ENCODE measurements at regions not wholly inside any gene's neighbourhood (a gene's known extent, or its start where the extent isn't known, plus 50 kb on each side); places are given as distances from the start of the nearest gene placed in this dataset.
"Not testable (repeated sequence)": the region's sequence is repeated elsewhere in the genome, so short reads cannot be mapped to it uniquely, and the experiment has no call there.

DNA sequence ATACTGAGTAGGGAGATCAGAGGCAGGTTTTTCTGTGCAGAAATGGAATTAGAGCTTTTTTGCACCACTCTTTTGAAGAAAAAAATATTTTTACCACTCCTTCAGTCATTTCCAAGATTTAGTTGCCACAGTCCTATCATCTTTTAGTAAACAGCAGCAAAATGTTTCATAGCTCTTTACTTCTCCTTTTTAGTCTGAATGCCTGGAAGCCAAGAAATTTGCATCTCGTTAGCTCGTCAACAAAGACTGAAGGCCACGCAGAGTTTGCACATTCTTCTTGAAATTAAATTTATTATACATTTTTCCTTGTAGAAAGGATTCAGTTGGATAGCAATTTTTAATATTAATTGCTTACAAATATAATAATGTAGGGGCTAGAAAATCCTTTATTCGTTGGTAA is 544.5 kb upstream of the ATP2B1 start:
- no peak for DNase-seq

DNA sequence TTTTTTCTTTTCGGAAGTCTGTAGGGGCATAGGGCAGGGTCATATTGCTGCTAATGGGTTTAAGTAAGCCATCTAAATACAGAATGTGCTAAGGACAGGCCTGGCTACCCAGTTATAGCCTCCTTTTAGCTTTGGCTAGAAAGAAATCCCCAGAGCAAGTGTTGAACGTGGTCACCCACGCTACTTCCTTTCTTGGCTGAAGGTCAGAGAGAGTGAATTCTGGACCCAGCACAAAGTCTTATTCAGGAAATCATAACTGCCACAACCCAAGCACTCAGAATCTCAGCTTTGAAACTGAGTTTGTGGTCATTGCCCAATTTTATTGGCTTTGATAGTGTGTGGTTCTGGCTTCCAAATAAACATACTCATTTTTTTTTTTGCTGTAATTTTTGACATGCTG is 542.1 kb upstream of the ATP2B1 start:
- DNase-seq, result no peak

DNA sequence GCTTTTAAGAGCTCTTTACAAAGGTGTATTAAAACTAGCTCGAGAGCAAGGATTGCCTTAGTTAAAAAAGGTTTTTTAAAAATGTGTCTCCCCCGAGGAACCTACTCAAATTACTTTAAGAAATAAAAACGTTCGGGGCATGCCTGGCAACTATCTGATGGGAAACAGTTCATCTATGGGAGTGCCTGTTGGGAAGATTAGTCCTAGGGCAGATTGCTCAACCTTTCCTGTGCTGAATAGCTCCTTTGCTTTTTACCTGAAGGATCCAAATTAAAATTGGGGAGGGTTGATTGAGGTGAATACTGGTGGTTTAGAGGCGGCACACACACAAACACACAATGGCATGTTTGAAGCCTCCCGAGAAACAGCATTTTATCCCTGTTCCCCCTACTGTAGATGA is 541.4 kb upstream of the ATP2B1 start:
- no peak for DNase-seq

DNA sequence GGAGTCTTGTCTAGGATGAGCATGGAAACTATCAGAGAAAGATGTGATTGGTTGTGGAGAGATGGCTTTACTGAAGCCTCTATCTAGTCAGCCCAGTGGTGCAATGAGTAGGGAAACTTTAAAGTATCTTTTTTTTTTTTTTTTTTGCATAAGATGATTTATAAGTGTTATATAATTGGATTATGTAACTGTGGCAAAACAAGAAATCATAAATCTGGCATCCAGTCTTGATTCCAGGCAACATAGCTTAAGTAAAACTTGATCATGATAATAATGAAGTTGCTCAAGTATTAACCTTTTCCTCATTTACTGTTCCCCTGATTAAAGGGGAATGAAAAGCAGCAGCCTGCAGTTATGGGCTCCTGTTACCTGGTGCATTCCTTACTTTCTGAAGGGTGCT is 538.0 kb upstream of the ATP2B1 start:
- DNase-seq, result no peak

DNA sequence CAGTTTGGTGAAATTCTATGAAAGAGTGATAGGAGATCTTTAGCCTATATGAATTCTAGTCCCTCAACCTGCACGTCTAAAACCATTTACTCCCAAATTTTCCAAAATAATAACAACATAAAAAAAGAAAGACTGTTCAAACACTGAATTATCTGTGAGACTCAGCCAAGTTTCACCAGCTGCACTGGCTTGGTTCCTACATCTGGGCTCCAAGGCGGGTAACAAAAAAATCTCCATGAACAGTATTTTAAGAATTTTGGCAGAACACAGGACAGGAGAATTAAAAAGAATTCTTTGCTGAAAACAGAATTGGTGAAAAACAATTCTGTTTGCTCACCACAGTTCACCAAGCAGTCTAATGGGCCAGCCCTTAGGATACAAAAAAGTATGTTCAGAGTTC is 536.8 kb upstream of the ATP2B1 start:
- DNase-seq, result no peak

DNA sequence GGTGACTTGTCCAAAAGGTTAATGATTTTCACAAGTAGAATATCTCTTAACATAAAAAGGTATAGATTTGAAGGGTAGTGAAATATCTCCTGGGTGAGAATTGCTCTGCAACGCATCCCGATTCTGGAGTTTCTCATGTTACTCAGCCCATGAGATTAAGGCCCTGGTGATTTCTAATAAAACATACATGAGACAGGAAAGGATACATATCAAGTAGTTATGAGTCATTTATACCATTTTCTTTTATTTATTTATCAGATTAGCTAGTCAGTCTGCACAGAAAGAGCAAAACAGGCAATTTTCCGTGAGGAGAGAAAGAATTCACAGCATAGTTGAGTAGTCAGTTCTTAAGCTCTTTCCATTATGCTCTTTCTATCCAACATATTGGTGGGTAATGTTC is 535.6 kb upstream of the ATP2B1 start:
- no peak for DNase-seq

DNA sequence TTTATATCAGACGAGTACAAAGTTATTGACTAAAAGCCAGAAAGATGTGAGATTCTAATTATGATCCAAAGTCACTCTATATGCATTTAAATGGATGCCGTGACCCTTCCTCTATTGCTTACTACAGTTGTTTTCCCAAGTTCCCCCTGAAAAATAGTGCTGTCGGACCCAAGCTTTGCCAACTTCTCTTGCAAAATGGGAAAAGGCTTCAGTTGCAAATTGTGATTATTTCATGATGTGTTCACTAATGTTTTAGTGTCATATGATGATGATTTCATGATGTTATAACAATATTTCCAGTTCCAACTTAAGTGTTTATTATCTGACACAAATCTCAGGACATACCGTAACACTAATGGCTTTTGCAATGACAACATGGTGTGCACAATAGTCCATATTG is 534.6 kb upstream of the ATP2B1 start:
- no peak for DNase-seq

DNA sequence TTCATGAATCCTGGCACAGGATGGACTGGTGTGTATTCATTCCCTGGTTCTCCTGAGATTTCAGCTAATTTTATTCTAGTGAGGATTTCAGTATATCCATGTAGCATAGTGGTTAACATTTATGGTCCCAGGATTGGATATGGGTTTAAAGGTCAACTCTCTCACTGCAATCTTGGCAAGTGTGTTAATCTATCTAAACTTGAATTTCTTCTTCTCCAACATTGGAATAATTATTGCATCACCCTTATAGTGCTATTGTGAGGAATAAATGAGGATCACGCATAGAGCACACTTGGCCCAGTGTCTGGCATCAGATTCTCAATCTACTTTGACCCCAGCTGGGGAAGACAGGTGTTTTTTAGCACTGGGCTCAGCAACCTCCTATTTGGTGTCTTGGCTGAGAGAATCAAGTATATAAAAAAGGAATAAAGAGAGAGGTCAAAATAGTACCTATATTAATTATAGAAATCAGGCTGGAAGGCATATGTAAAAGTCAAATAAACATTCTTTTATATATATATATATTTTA is 531.2 kb upstream of the ATP2B1 start:
- DNase-seq, result no peak

DNA sequence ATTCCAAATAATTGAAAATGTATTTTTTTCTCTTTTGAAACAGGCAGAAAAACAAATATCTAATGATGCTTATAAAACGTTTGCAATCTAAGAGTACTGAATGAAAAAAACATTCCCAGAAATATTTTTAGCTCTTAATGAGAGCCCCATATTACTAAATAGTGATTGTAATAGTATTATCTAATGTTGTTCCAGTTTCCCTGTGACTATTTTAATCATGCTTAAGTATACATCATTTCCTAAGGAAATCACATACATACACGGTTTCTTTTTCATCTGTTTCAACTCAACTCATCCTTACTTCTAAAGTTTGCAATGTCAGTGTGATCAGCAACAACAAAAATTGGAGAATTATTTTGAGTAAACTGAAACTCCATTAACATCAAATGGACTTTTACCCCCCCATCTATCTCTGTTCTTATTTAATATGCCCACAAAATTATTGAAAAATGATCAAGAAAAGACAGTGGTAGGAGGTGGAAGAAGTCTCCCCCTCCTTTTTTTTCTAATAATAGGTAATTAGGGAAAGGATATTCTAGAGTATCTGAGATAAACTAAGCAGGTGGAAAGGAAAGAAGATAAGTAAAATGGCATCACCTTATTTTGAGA is 530.1 kb upstream of the ATP2B1 start:
- DNase-seq, result no peak

DNA sequence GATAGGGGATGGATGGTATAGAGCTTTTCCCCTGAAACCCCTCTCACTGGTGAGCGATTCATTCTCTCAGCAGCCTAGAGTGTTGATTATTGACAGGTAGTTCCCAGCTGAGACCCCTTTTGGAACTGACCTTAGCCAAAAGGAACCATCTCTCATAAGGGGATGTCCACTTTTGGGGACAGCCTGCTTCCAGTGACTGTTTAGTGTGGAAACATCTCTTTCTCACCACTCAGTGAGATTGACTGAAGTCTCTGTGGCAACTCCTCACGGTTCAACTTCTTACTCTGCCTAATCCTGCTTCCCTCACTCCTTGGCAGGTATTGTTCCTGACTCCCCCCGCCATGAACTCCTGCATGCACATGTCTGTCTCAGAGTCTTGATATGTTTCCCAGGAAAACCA is 529.2 kb upstream of the ATP2B1 start:
- no peak for DNase-seq

DNA sequence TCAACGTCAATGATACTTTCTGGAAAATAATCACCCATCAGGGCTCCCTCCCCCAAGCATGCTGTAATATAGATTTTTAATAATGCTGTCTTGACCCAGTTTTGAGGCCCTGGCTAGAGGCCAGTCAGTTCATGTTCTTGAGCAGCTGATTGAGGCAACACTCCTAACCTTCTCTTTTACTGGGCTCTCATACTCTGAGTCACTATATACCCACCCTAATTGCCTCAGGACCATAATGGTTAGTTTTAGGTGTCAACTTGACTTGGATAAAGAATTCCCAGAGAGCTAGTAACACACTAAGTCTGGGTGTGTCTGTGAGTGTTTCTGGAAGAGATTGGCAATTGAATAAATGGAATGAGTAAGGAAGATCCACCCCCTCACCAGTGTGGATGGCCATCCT is 527.0 kb upstream of the ATP2B1 start:
- DNase-seq, result no peak

DNA sequence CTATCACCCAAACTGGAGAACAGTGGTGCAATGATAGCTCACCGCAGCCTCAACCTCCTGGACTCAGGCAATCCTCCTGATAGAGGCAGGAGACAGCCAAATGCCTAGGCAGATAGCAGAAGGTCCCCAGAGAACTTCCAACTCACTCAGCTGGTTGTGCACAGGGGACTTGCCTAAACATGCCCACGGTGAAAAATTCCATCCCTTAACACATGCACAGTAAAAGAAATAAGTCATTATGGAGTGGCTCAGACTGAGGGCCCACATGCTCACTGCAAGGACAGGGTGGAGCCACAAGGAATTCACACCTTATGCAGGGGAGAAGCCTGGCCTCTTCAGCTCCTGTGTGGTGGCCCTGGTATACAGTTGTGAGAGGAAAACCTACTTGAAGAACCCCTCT is 525.8 kb upstream of the ATP2B1 start:
- DNase-seq, result no peak

DNA sequence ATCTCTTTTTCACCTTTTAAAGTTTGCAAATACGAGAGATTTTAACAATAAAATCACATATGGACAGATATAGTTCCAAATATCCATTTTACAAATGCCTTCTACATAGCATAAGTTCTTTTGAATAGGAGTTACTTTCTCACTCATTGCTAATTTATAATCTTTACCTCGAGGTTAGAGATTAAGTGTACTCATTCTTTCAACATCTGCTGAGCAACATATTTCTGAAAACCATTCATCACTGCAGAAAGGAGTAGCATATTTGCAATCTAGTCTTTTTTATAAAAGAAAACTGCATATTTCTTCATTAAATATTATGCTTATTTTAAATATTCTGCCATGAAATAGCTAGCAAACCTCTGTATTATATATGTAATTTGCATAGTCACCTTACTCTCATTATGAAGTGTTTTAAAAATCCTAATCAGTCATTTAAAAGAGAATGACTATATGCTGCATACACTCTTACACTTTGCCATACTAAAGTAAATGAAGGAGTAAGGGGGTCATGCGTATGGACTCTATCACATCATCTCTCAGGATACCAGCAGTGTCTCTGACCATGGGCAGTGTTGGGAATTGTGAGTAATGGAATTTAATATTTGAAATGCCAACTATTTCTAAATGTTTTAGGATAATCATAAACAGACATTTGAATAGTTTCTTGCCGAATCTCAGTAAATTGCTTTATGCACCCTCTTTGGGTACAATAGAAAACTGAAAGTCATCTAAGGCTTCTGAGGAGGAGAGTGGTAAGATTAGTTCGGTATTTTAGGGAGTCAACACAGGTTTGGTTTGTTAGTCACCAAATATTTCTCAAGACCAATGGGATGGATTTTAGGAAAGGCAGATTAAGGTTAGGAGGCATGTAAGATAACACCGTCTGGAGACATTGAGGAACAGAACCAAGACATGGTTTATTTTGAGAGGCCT is 524.8 kb upstream of the ATP2B1 start:
- DNase-seq, result no peak

DNA sequence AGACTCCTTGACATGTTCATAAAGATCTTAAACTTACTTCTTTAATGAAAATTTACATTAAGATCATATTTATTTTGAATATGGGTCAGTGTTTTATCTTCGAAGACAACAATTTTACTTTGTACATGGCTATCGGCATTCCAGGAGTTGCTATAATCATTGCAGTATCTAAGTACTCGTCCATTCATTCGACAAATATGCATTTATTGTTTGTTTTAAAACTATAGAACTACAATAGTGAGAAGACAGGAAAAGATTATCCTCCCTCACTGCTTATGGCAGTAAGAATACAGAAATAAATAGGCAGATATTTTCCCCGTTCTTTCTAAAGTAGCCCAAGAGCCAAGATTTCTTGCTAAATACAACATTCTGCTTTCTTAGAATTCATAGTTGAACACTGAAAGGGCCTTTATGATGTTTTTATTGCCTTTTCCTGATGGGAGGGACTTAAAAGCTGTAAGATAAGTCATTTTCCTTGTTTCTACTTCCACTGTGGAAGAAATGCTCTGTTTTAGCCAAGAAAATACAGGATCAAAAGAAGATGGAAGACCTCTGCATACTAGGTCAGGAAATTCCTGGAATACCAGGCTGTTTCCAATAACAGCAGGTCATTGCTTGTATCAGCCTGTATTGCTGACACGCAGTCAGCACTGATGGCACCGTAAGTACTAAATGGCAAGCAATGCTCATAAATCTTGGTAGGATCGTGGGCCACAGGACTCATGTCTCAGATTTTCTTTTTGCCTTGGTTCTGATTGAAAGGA is 521.0 kb upstream of the ATP2B1 start:
- no peak for DNase-seq

DNA sequence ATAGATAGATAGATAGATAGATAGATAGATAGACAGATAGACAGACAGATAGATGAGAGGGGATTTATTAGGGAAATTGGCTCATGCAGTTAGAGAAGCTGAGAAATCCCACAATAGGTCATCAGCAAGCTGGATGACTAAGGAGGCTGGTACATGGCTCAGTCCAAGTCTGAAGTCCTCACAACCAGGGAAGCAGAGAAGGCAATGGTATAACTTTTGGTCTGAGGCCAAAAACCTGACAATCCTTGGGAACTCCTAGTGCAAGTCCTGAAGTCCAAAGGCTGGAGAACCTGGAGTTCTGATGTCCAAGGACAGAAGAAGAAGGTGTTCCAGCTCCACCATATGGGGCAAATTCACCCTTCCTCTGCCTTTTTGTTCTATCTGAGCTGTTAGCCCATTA is 517.6 kb upstream of the ATP2B1 start:
- DNase-seq, result no peak

DNA sequence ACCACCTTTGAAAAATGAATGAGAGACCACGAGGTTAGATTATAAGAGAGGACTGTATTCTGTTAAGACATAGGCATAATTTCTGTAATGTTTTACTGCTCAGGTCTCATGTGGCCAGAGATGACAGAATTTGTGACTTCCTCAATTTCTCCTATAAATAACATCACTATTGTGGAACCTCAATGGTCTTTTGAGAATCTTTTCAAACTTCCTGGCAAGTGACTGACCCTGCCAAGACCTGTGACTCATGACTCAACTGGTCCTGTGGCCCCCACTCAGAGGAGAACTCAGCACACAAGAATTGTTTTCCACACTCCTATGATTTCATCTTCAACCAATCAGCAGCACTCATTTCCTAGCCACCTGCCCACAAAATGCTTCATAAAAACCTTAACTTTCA is 508.2 kb upstream of the ATP2B1 start:
- no peak for DNase-seq

DNA sequence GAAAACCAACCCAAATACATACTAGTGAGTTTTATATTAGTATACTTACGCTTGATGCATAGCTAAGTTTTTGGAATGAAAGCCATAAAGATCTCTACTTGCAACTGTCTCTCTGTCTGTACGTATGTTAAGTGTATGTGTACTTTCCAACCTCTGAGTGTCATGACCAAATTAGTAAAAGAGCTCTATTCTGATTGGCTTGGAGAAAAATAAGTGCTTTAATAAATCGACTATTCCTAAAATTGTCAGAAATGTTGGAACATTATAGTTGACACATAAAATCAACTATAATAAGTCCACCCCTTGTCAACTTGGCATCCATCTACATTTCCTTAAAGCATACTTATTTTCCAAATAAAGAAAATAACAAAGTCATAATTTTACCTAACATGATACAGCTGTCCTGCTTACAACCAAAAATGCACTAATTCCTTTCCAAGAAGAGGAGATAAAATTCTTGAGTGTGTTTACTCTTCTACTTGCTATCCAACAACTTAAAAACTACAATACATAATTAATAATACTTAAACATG is 507.4 kb upstream of the ATP2B1 start:
- no peak for DNase-seq

DNA sequence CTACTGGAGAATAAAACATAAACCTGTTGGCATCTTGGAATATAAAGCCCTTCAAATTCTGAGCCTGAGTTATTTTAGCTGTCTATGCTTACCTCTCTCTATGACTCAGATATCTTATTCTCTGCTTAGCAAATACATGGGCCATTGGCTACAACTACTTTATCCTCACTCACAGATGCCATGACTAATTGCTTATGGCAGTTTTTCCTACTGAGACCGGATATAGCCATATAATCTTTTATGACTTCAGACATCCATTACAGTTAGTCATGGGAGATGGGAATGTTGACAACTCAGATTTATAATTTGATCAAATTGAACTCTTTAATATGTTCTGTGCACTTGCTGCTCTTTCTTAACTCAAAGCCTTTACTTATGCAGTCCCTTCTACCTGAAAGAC is 502.4 kb upstream of the ATP2B1 start:
- no peak for DNase-seq

DNA sequence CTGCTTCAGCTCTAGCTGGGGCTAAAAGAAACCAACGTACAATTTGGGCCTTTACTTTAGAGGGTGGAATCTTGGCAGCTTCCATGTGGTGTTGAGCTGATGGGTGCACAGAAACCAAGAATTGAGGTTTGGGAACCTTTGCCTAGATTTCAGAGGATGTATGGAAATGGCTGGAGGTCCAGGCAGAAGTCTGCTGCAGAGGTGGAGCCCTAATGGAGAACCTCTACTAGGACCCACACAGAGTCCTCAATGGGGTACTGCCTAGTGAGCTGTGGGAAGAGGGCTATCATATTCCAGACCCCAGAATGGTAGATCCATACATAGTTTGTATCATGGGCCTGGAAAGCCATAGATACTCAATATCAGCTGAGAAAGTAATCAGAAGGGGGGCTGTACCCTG is 500.4 kb upstream of the ATP2B1 start:
- DNase-seq, result no peak

DNA sequence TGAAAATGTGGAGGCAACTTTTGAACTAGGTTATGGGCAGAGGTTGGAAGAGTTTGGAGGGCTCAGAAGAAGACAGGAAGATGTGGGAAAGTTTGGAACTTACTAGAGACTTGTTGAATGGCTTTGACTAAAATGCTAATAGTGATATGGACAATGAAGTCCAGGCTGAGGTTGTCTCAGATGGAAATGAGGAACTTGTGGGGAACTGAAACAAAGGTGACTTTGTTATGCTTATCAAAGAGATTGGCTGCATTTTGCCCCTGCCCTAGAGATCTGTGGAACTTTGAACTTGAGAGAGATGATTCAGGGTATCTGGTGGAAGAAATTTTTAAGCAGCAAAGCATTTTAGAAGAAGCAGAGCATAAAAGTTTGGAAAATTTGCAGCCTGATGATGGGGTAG is 499.7 kb upstream of the ATP2B1 start:
- DNase-seq, result not testable (repeated sequence)

DNA sequence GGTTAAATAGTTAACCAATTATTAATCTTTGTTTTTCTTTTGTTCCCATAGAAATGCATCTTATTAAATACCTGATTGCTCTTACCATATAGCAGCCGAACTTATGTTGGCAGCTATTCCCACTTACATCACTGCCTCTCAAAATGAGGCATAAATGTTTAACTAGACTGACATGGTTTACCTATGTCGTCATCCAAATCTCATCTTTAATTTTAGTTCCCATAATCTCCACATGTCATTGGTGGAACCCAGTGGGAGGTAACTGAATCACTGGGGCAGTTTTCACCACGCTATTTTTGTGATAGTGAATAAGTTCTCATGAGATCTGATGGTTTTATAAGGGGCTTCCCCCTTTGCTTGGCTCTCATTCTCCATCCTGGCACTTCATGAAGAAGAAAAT is 499.2 kb upstream of the ATP2B1 start:
- DNase-seq, result no peak

DNA sequence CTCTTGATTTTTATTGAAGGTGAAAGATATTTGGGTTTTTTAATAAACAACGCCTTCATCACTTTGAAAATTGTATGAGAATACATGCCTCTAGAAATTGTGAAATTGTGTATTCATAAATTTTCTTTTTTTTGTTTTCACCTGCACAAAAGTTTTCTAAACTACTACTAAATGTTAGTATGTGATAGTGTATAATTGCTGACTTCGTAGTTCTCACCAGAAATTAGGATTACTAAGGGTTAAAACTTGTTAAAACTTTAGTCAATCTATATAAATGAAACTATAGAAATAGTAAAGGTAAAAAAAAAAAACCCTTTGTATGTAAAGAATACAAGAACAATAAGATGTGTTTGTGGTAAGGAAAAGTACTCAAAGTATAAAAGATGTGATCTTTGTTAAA is 496.5 kb upstream of the ATP2B1 start:
- DNase-seq, result no peak

DNA sequence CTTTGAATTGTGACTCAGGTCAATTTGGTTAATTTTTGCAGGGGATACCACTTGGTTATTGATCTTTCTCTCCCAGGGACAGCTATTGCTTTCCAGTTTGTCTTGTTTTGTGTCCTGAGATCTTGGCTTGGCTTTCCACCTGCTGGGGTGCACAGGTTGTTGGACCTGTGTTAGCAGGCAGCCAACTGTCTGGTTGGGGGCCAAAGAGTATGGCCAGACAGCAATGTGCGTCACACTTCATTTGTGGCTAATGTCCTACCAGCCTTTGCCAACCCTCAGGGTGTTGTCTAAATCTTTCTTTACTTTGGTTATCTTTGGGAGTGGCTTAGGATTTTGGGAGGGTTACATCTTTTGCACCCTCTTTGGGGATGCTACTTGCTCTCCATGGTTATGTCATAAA is 494.9 kb upstream of the ATP2B1 start:
- DNase-seq, result no peak
